ENCODE measurements at regions not wholly inside any gene's neighbourhood (a gene's known extent, or its start where the extent isn't known, plus 50 kb on each side); places are given as distances from the start of the nearest gene placed in this dataset.
"Not testable (repeated sequence)": the region's sequence is repeated elsewhere in the genome, so short reads cannot be mapped to it uniquely, and the experiment has no call there.

DNA sequence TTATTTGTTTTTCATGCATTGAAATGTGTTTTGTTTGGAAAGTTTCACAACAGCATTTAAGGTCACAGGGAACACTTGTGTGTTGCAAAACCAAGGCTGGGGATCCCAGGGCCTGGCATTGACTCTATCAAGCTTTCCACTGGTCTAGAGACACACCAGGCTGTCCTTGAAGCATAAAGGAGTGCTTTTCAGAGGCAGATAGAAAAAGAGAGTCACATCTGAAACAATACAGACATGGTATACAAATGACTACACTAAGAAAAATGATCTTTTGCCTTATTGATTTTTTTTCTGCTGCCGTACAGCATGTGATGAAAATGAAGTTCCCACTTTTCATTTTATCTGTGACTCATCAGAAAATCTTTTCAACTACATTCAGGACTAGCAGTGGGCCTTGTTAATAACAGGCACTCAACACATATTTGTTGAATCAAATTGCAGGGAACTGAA is 61.9 kb upstream of the ZCCHC2 start:
- intact Hi-C loops (cut with DNase I): no loop called here
- H3K9me3 ChIP-seq: no peaks in the 10 kb centered on the region
- H3K27ac ChIP-seq: no peak overlapping the region
- TF ChIP-seq, protein P1, sequence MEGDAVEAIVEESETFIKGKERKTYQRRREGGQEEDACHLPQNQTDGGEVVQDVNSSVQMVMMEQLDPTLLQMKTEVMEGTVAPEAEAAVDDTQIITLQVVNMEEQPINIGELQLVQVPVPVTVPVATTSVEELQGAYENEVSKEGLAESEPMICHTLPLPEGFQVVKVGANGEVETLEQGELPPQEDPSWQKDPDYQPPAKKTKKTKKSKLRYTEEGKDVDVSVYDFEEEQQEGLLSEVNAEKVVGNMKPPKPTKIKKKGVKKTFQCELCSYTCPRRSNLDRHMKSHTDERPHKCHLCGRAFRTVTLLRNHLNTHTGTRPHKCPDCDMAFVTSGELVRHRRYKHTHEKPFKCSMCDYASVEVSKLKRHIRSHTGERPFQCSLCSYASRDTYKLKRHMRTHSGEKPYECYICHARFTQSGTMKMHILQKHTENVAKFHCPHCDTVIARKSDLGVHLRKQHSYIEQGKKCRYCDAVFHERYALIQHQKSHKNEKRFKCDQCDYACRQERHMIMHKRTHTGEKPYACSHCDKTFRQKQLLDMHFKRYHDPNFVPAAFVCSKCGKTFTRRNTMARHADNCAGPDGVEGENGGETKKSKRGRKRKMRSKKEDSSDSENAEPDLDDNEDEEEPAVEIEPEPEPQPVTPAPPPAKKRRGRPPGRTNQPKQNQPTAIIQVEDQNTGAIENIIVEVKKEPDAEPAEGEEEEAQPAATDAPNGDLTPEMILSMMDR (IDR thresholded peaks at IDR 0.05): no peak
- H3K4me3 ChIP-seq: no peak overlapping the region
- H3K27me3 ChIP-seq: no peaks in the 10 kb centered on the region
- no peaks in the 10 kb centered on the region for H3K4me1 ChIP-seq
- no peaks in the 10 kb centered on the region for H3K36me3 ChIP-seq
- no peak for DNase-seq (ENCODE audit: low spot score in 2 of 2)

DNA sequence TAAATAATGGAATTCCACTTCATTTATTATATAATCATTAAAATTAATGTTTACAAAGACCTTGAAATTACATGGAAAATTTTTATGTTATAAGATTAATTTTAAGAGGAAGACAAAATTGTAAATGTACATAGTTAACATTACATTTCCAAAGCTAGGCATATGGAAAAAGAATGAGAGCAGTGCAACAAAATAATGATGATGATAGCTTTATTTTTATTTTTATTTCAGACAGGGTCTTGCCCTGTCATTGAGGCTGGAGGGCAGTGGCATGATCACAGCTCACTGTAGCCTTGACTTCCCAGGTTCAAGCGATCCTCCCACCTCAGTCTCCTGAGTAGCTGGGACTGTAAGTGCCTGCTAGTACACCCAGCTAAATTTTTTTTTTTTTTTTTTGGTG is 61.2 kb upstream of the ZCCHC2 start:
- TF ChIP-seq, protein P1 (IDR thresholded peaks at IDR 0.05): no peak
- no peaks in the 10 kb centered on the region for H3K27me3 ChIP-seq

DNA sequence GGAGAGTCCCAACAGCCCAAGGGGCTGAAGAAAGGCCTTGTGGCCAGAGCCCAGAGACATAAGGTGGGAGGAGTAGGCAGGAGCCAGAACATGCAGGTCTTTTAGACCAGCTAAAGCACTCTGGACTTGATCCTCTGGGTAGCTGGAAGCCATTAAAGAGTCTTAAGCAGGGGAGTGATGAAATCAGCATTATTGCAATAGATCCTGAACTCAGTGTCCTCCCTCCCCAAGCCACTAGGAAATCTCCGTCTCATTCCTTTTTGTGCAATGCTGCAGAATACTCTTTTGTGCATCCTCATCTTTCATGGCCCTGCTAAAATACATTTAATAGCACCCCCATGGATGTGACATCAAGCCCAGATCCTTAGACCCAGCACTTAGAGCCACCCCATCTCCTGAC is 58.6 kb upstream of the ZCCHC2 start:
- TF ChIP-seq, protein P1 (IDR thresholded peaks at IDR 0.05): no peak
- no peak for DNase-seq (ENCODE audit: low spot score in 2 of 2)
- Histone ChIP-seq H3K4me1 (no peaks in the 10 kb centered on the region), H3K9me3 (no peaks in the 10 kb centered on the region), H3K27me3 (no peaks in the 10 kb centered on the region), H3K27ac (no peak overlapping the region), H3K36me3 (no peaks in the 10 kb centered on the region), H3K4me3 (no peak overlapping the region)
- intact Hi-C loops (cut with DNase I): no loop called here

More for the DNA sequence above, 61.2 kb upstream of the ZCCHC2 start:
- DNase-seq (ENCODE audit: low spot score in 2 of 2): no peak
- intact Hi-C loops (cut with DNase I): no loop called here
- Histone ChIP-seq H3K36me3 (no peaks in the 10 kb centered on the region), H3K4me1 (no peaks in the 10 kb centered on the region), H3K27ac (no peak overlapping the region), H3K4me3 (no peak overlapping the region), H3K9me3 (no peaks in the 10 kb centered on the region)

DNA sequence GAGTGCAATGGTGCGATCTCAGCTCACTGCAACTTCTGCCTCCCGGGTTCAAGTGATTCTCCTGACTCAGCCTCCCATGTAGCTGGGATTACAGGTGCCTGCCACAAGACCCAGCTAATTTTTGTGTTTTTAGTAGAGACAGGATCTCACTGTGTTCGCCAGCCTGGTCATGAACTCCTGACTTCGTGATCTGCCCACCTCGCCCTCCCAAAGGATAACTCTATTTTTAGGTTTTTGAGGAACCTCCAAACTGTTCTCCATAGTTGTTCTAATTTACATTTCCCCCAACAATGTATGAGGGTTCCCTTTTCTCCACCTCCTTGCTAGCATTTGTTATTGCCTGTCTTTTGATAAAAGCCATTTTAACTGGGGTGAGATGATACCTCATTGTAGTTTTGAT is 53.7 kb upstream of the ZCCHC2 start:
- peaks cover 0 to 25% of the 10 kb centered on the region in 2 donors for H3K9me3 ChIP-seq
- H3K36me3 ChIP-seq; H3K27ac ChIP-seq; intact Hi-C loops (cut with DNase I); H3K4me3 ChIP-seq; DNase-seq (ENCODE audit: low spot score in 2 of 2); H3K4me1 ChIP-seq; H3K27me3 ChIP-seq: not testable (repeated sequence)
